Colon (tissue), 2 donors: ENCODE measurements at regions not wholly inside any gene's neighbourhood (a gene's known extent, or its start where the extent isn't known, plus 50 kb on each side); places are given as distances from the start of the nearest gene placed in this dataset.
"Not testable (repeated sequence)": the region's sequence is repeated elsewhere in the genome, so short reads cannot be mapped to it uniquely, and the experiment has no call there.

Experiments used
- FAIRE-seq: peaks from 2 replicates; lab custom pipeline; 2012; peaks lifted over from hg19 to GRCh38; lab: Jason Lieb, UNC
- donor health status: control.
- donor health status: control.

- FAIRE-seq: no peak
Observed at GRCh38 chr3:163664466-163664865, 1413.8 kb downstream of the SI start.

GRCh38 chr3:163657088-163657487, 1421.2 kb downstream of the SI start:
- FAIRE-seq: no peak

GRCh38 chr3:163655021-163655420, 1423.3 kb downstream of the SI start:
- FAIRE-seq: no peak

DNA sequence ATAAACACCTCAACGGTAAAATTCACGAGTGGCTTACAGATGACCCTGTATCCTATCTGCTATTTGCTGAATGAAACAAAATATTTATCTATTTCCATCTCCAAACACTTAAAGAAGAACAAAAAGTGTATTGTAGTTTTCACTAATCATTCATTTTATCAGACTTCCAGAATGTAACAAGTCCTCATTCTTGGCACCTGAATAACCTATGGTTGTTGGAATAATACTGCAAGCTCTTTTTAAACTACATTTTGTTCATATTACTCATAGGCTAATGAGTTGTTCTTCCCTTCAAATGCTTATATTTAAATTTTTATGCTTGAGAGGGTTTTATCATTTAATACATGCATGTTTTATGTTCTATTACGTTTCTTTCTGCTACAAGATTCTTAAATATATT, 1434.1 kb downstream of the SI start:
- FAIRE-seq: no peak

DNA sequence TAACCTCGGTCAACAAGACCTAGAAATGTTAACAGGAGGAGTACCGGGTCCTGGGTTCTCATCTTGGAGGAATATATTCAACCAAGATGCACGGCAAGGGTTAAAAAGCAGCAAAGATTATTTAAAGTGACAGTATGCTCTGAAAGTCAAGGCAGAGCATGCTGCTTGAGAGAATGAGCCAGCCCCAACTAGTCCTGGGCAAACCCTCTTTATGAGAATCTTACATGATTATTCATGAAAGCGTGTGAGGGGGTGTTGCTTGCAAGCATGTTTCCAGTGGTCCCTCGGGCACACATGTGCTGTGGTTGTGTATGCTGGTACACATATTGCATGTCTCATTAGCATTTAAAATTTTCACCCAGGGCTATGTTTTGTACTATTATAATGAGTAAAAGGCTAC, 1445.6 kb downstream of the SI start:
- FAIRE-seq: no peak

GRCh38 chr3:163626753-163627152, 1451.5 kb downstream of the SI start:
- FAIRE-seq: no peak

DNA sequence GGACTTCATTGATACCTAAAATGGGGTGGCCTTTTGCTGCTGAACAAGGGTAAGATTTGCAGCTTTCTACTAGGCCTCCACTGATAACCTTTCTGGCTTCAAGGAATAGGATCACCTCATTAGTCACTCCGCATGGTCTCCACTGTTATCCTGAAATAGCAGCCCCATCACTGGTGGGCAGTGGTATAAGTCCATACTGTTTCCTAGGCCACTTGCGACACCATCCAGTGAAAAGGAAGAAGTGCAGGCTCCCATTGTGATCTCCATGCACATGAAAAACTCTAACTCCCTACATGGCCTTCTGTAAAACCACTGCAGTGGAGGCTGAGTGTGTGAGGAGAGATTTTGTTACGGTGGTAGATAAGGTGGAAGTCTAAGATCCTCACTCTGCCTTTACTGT, 1455.9 kb downstream of the SI start:
- no peak for FAIRE-seq

DNA sequence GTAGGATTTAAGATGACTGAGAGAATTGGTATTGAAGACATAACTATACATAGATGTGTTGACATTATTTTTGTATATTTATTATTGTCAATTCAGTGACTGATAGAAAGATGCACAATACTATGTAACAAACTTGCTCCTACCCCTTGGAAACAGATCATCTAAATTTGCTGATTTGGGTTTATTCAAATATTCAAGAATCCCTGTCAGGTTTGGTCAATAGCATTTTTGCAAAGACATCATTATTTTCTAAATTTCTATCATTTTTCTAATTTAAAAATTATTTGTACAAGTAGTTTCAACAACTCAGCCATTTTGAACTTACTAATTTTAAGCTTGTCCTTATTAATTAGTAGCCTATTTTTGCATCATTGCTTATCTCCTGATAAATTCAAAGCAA, 1463.4 kb downstream of the SI start:
- FAIRE-seq: no peak

GRCh38 chr3:163605915-163606314, 1472.4 kb downstream of the SI start:
- no peak for FAIRE-seq

GRCh38 chr3:163601426-163601825, 1476.9 kb downstream of the SI start:
- FAIRE-seq: no peak

DNA sequence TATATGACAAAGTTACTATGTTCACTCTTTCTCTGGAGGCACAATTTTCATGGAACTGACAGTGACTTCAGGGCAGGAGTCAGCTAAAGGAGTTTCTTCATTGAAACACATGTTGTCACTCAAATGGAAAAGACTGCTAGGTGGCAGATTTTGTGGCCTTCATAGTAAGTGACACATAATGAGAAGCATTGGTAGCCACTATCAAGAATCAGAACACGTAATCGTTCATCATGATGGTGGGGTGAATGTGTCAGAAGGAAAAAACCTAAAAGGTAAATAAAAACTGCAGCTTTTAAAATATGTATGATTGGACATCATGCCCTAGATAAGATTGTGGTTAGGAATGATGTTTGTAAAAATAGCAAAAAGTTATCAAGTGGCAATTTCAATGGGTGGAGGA, 1491.0 kb downstream of the SI start:
- FAIRE-seq: no peak

- FAIRE-seq: no peak
Observed at GRCh38 chr3:163582967-163583366, 1495.3 kb downstream of the SI start.

- no peak for FAIRE-seq
Observed at GRCh38 chr3:163577271-163577670, 1501.0 kb downstream of the SI start.

- FAIRE-seq: no peak
Observed at GRCh38 chr3:163576314-163576713, 1502.0 kb downstream of the SI start.

- FAIRE-seq: no peak
Observed at GRCh38 chr3:163573324-163573723, 1505.0 kb downstream of the SI start.

DNA sequence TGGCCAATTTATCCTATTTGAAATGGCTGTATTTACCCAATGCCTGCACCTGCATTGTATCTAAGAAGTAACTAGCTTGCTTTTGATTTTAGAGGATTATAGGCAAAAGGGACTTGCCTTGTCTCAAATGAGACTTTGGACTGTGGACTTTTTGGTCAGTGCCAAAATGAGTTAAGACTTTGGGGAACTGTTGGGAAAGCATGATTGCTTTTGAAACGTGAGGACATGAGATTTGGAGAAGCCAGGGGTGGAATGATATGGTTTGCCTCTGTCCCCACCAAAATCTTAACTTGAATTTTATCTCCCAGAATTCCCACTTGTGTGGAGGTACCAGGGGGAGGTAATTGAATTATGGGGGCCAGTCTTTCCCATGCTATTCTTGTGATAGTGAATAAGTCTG, 1505.4 kb downstream of the SI start:
- FAIRE-seq: no peak

DNA sequence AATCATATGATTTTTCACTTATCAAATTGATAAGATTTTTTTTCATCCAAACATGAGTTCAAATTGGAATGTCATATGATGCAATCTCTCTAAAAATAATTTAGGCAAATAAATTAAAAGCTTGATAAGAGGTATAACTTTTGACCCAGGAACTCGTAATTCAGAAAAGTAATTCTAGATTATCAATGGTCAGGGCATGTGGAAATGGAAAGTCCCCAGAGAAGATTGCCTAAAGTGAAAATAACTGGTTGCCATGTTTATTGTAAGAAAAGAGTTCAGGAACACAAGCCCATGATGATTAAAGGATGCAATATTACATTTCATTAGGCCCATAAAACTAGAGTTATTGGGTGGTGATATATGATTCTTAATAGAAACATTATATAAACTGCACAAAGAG, 1514.8 kb downstream of the SI start:
- FAIRE-seq: no peak

DNA sequence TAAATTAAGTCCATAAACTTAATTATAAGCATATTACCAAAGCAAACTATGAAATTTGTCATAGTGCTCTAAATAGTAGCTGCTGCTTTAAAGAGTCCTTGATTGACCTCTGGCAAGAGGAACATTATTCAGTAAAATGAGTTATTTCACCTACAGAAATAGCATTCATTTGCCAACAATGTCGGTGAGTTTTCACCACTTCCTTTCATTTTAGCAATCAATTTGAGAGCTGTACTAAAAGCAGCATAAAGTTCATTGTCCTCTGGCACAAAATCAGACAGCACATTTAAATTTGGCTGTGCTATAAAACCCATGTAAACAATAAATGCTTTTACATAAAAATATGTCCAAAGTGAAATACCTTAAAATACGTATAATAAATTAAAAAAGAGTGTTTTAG, 1515.7 kb downstream of the SI start:
- no peak for FAIRE-seq

- no peak for FAIRE-seq
Observed at GRCh38 chr3:163561151-163561550, 1517.1 kb downstream of the SI start.

- no peak for FAIRE-seq
Observed at GRCh38 chr3:163560459-163560858, 1517.8 kb downstream of the SI start.

- no peak for FAIRE-seq
Observed at GRCh38 chr3:163556813-163557523, 1521.3 kb downstream of the SI start.

DNA sequence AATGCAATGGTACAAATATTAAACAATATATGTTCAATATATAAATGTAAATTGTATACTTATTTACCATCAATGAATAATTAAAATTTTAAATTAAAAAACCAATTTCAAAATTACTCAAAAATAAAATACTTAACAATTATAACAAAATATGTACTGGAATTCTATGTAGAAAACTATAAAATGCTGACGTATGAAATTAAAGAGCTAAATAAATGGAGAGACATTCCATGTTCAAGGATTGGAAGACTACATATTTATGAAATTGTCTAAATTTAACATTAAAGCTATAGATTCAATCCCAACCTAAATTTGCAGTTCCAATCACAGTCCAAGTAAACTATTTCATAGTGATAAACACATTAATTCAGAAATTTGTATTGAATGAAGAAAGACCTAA, 1522.4 kb downstream of the SI start:
- peak; percentile 18 for FAIRE-seq

- no peak for FAIRE-seq
Observed at GRCh38 chr3:163552659-163552966, 1525.7 kb downstream of the SI start.

GRCh38 chr3:163551915-163552658, 1526.2 kb downstream of the SI start:
- FAIRE-seq: not testable (repeated sequence)
